G401.6 (cell line): ENCODE measurements at regions not wholly inside any gene's neighbourhood (a gene's known extent, or its start where the extent isn't known, plus 50 kb on each side); places are given as distances from the start of the nearest gene placed in this dataset.

Source experiments
- FAIRE-seq: peaks from 2 replicates; lab custom pipeline; 2012; peaks lifted over from hg19 to GRCh38; lab: Jason Lieb, UNC

DNA sequence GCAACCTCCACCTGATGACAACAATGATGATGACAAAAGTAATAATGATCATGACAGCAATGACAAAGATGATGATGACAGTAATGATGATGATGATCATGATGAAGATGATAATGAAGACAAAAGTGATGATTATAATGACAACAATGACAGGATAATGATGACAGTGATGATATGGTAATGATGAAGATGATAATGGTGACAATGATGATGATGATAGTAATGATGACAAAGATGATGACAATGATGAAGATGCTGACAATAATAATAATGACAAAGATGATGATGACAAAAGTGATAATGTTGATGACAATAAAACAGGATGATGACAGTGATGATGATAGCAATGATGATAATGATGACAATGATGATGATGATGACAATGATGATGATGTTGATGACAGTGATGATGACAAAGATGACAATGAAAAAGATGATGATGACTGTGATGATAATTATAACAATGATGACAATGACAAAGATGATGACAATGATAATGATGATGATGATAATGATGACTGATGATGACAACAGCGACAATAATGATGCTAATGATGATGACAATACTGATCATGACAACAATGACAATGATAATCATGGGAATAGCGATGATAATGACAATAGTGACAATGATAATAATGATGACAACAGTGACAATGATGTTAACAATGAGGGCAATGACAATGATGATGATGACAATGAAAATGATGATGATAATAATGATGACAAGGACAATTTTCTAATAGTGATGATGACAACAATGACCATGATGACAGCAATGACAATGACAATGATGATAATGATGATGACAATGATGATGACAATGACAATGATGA is 1106.5 kb upstream of the AUTS2 start:
- FAIRE-seq, result no peak

DNA sequence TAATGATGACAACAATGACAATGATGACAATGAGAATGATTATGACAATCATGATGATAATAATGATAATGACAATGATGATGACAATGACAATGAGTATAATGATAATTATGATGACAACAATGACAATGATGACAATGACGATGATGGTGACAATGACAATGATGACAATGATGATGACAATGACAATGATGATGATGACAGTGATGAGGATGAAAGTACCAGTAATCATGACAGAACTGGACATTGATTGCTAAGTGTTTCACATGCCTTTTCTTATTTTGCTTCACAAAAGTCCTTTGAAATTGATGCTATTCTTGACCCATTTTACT is 1106.0 kb upstream of the AUTS2 start:
- no peak for FAIRE-seq

DNA sequence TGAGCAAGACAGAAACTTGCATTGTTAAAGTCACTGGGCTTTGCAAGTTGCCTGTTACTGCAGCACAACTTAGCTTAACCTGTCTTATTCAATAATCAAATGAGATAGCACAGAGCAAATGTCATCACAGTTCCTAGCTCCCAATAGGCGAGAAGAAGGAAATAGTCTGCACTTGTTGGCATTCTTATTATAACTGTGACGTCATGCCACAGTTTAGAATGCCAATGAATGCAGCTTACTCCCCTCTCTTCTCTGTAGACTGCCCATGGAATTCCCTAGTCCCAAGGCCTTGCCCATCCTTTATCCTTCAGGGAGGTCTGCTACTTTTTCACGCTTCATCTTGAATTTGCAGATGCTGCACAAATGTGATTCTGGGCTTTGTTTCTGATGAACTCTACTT is 1094.9 kb upstream of the AUTS2 start:
- no peak for FAIRE-seq

DNA sequence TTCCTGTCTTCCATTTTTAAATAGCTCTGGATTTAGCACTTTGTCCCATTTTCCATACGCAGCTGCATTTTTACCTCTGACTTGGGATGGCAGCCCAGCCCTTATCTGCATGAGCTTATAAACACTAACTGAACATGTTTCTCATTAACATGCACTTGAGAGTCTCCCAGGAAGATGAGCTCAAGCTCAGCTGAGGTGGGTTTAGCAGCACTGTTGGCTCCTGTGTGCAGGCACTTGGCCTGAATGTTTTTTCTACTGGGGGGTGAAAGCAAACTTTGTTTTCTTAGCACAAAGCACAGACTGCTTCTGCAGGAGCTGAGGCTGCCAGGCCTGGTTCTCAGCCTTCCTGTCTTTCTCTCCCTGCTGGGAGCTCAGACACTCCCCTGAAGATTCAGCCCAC is 1093.6 kb upstream of the AUTS2 start:
- FAIRE-seq, result no peak

DNA sequence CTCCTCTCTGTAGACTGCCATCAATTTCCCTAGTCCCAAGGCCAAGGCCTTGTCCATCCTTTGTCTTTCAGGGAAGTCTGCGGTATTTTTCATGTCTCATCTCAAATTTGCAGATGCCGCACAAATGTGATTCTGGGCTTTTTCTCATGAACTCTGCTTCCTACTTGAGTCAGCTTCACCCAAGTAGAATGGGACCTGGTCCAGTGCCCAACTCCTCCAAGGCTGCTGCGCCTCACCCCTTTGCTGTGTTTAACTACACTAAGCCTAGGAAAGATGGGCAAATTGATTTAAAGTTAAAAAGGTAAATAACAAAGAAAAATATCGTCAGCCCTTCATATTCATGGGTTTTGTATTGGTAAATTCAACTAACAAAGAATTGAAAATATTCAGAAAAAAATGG is 1092.6 kb upstream of the AUTS2 start:
- FAIRE-seq, result no peak

DNA sequence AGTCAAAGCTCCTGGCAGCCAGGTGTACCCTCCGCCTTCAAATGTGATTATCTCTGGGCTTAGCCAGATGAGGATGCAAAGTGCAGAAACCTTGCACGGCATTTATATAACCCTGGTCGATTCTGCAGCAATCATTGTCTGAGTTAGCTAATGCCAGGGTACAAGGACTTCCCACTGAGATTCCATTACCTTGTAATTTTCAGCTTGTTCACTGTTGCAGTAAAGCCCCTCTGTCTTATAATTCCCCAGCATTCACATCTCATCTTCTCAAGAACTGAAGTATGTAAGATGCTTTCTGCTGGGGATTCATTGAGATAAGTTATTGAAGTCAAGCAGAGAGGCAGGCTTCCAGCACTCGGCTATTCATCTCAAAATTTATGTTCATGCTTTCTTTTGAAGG is 1090.6 kb upstream of the AUTS2 start:
- FAIRE-seq, result no peak

DNA sequence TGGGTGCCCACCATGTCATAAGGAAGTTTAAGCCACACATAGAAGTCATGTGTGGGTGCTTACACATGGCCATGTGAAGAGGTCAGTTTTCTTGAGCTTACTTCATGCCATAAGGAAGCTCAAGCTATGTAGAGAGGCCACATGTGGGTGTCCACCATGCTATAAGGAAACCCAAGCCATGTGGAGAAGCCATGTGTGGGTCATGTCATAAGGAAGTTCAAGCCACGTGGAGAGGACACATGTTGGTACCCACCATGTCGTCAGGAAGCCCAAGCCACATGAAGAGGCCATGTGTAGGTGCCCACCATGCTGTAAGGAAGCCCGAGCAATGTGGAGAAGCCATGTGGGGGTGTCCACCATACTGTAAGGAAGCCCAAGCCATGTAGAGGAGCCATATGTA is 1089.2 kb upstream of the AUTS2 start:
- FAIRE-seq, result no peak

DNA sequence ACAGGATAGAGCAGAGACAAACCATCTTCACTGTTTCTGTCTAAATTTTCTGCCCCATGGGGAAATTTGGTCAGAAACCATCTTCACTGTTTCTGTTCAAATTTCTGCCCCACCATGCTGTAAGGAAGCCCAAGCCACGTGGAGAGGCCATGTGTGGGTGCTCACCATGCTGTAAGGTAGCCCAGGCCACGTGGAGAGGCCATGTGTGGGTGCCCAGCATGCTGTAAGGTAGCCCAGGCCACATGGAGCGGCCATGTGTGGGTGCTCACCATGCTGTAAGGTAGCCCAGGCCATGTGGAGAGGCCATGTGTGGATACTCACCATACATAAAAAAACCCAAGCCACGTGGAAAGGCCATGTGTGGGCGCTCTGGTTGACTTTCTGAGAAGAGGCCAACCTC is 1088.7 kb upstream of the AUTS2 start:
- FAIRE-seq, result no peak

DNA sequence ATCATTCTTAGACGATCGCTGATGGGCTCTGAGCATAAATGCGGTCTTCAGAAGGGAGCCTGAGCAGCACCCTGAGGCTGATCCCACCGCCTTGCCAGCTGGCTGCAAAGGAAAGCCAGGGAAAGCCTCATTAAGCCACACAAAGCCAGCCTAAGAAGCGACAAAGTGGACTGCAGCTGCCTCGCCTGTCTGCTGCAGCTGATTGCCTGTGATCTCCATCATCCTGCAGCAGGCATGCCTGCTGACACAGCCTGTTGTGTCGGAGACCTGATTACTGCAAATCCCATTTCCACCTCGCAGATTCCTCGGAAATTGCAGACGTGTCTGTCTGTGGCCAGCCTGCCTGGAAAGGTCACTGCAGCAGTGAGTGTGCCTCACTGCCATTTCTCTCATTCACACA is 1087.0 kb upstream of the AUTS2 start:
- no peak for FAIRE-seq

DNA sequence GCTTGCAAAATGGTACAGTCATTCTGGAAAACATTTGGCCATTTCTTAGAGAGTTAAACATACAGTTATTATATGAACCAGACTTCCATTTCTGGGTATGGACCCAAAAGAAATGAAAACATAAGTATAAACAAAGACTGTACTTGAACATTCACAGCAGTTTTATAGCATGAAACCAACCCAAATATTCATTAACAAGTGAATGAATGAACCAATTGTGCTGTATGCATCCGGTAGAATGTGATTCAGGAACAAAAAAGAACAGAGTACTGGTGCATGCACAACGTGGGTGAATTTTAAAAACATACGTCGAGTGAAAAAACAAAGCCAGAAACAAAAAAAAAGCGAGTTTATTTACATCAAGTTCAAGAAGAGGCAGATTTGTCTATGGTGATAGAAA is 1085.8 kb upstream of the AUTS2 start:
- no peak for FAIRE-seq

DNA sequence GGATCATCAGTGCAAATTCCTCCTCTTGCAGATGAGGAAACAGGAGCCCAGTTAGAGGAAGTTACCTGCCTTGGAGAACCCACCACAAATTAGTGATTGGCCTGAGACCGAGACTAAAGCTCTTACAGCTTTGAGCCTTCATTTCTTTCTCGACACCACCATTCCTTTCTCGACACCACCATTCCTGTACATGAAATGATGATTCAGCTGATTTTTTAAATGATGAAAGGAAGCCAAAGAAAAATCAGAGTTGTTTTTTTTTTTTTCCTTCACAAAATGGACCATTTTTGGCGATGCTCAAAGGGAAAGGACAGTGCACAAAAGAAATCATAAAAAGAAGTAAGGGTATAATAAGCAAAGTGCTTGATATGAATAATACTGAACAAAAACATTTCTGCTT is 1080.2 kb upstream of the AUTS2 start:
- no peak for FAIRE-seq

DNA sequence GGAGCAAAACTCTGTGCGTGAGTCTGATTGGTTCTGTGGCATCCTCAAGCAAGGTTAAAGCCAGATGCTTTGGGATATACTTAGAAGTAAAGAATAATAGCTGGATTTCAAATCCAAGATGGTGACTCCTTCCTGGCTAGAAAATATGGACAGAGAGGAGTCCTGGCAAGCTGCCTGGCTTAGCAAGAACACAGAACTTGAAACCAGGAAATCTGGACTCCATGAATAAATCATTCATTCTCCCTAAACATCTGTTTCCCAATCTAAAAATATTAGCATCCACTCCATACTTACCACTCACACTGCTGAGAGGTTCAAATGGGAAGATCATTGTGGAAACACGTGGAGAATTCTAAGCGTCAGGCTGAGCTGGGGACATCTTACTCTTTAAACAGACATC is 1074.1 kb upstream of the AUTS2 start:
- FAIRE-seq, result no peak

DNA sequence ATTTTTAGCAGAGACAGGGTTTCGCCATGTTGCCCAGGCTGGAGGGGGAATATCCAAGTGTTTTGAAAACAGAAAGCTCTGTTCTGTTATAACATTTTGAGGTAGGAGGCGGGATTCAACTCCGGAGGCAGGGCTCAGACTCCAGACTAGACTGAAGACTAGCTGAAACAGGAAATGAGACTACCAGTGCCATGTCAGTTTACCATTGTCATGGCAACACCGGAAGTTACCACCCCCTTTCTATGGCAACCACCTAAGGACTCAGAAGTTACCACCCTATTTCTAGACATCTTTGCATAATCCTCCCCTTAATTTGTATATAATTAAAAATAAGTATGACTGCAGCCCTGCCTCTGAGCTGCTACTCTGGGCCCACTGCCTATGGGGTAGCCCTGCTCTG is 1069.1 kb upstream of the AUTS2 start:
- no peak for FAIRE-seq

DNA sequence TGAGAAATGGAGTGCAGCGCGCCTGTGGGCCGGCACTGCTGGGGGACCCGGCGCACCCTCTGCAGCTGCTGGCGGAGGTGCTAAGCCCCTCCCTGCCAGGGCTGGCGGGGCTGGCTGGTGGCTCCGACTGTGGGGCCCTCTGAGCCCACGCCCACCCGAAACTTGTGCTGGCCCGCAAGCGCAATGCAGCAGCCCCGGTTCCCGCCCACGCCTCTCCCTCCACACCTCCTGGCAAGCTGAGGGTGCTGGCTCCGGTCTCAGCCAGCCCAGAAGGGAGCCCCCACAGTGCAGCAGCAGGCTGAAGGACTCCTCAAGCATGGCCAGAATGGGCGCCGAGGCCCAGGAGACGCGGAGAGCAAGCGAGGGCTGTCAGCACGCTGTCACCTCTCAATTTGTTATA is 1063.0 kb upstream of the AUTS2 start:
- FAIRE-seq, result no peak

DNA sequence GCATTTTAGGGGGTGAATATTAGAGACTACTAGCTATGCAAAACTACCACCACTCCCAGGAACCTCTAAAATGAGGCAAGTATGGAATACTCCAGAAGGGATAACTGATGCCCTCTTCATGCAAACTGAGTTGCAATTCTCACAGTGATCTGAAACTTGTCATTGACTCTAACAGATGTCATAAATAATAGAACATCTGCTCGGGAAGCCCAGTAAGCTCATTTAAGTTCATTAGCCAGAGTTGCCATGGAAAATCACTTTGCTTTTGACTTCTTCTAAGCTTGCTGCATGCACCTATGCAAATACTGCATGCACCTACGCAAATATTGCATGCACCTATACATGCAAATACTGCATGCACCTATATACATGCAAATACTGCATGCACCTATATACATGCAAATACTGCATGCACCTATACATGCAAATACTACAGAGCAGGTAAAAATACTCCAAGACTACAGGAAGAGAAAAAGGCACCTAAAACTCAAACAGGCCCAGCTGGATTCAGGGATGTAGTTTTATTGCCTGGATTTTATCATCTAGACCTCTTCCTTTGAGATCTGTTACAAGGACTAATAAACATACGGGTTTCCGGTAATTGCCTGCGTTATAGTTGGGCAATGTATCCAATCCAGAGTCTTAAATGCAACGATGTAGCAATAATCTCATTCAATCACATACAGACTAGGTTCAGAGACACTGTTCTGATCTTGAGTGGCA is 1061.1 kb upstream of the AUTS2 start:
- FAIRE-seq, result no peak

DNA sequence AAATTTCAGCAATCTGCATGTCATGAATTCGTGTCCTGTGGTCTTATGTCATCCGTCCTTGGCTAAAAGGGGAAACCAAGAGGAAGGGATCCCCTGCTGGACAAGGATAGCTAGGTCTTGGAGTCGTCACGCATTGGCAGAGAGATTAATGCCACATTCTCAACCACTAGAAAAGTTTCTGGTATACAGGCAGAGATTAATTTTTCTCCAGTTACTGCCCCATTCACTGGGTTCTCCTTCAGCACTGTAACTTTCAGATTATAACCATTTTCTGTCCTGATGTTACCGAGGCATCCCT is 1060.6 kb upstream of the AUTS2 start:
- FAIRE-seq, result no peak

DNA sequence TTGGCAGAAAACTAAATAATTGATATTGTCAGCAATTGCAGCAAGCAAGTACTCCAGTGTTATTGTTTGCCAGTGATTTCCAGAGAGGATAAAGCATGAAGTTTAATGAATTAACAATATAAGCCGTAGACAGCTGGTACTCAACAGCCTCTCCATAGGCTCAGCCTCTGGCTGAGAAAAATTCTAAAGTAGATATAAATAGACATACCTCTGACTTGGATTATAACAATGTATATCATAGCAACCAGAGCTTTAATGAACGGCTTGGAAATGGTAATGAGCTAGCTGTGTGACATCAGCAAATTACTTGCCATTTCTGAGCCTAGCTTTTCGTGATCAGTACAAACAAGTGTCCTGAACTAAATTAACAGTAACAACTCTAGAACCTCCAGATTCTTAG is 1055.4 kb upstream of the AUTS2 start:
- no peak for FAIRE-seq

DNA sequence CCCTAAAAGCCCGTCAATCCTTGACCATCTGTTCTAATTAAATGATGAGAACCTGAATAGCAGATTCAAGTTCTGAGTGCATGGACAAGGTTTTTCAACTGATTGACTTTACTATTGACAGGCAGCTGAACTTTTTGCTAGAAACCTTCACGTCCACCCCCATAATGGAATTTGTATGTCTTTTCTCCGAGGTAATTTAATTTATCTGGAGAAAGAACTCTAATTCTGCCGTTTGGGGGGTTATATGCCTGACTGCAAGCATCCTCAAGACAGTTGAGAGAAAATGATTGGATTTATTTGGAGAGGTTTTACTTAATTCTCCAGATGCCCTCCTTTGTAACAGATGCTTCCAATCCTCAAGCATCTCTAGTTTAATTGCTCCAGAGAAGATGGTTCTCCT is 1053.4 kb upstream of the AUTS2 start:
- no peak for FAIRE-seq

DNA sequence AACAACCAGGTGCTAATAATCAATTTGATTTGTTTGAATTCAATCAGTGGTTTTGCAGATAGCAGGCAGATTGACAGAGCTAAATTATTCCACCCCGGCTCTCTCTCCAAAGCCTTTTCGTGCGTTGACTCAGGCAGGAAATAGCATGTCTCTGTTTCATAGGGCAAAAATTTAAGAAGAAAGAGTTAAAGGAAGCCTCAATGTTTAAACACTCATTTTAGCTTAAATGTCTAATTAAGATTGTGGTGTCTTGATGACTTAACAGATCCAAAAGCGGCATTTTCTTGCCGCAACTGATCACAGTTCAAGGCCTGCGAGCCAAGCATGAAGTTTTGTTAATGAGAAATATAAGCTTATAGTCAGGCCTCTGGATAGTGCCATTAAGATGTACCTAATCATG is 1051.1 kb upstream of the AUTS2 start:
- FAIRE-seq, result no peak

DNA sequence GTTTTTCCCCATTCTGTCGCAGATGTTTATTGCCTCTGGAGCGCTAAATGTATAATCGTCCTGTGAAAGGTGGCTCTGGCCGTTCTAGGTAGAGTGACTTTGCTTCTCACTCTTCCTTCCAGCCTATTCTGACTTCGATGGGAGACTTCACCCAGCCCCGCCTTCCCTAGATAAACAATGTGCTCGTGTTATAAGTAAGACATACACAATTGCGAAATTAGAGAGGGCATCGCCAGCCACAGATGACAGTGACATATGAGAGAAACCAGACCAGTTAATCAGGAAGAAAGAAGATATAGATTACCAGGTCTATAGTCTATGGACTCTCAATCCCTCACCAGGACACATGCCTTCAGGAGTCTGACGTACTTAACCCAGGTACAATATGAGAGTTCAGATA is 1050.5 kb upstream of the AUTS2 start:
- no peak for FAIRE-seq

DNA sequence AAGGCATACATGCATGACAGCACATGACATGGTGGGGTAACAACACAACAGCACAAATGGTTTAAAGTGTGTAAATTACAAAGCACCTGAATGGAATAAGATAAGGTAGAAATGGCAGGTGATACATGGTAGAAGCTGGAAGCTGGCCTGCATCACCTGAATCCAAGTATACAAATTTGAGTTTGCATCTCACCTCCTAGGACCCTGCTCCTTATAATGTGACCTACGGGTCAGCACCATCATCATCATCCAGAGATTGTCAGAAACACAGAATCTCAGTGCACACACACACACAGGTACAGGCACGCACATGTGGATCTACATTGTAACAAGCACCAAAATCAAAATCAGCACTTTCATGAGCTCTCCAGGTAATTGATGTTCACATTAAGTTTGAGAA is 1048.2 kb upstream of the AUTS2 start:
- no peak for FAIRE-seq

DNA sequence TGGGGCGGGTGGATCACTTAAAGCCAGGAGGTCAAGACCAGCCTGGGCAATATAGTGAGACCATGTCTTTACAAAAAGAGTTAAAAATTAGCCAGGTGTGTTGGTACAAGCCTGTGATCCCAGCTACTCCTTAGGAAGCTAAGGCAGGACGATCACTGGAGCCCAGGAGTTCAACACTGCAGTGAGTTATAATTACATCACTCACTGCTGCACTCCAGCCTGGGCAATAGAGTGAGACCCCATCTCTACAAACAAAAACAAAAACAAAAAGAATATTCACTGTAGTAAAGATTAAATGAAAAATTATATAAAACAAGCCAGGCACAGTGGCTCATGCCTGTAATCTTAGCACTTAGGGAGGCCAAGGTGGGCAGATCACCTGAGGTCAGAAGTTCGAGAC is 1047.6 kb upstream of the AUTS2 start:
- FAIRE-seq, result no peak

DNA sequence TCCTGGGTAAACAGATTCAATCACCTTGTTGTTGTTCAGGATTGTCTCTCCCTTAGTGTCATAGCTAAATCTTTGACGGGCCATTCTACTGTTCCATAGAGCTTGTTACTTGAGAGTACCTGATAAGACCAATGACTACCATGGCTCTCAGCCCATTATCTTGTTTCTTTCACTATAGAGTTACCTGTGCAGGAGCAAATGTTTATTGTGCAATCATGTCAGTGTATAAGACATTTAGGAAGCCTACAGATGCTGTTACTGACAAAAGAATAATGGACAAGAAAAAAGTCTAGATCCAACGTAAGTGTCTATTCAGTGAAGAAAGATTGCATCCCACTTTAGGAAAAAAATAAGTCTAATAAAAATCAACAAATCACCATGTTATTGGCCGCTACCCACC is 1041.7 kb upstream of the AUTS2 start:
- no peak for FAIRE-seq

DNA sequence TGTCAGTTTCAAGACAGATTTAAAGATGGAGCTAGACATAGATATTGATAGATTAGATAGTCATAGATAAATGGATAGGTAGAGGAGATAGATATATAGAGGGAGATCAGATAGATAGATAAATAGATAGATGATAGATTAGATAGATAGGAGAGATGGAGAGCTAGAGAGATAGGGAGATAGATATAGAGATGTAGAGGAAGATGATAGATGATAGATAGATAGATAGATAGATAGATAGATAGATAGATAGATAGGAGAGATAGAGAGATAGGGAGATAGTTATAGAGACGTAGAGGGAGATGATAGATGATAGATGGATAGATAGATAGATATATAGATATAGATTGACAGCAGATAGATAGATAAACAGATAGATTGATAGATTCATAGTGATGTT is 1038.8 kb upstream of the AUTS2 start:
- no peak for FAIRE-seq
